ENCODE measurements at regions not wholly inside any gene's neighbourhood (a gene's known extent, or its start where the extent isn't known, plus 50 kb on each side); places are given as distances from the start of the nearest gene placed in this dataset.

- no peak for TF ChIP-seq ZNF687 (IDR thresholded peaks at IDR 0.05)
- TF ChIP-seq CBX5 (IDR thresholded peaks at IDR 0.05; ENCODE audit: low read depth) = no peak
- TF ChIP-seq ELK1 (IDR thresholded peaks at IDR 0.05; ENCODE audit: low read depth, low read length) = no peak
- no peak for TF ChIP-seq CTCF (IDR thresholded peaks at IDR 0.05 in 2 of 3, conservative IDR thresholded peaks at IDR 0.05 in 1 of 3; ENCODE audit: control insufficient read depth in 2 of 3, extremely low read depth in 1 of 3, insufficient read depth in 1 of 3, low read depth in 3 of 3, low read length in 3 of 3)
- TF ChIP-seq POLR2A (IDR thresholded peaks at IDR 0.05; ENCODE audit: low read depth, low read length) = no peak
- no peak for TF ChIP-seq REST (IDR thresholded peaks at IDR 0.05; ENCODE audit: low read depth, low read length)
- TF ChIP-seq CHD2 (IDR thresholded peaks at IDR 0.05; ENCODE audit: borderline replicate concordance, low read depth, low read length) = no peak
- no peak for TF ChIP-seq RUNX3 (IDR thresholded peaks at IDR 0.05; ENCODE audit: low read length)
- TF ChIP-seq RFX5 (IDR thresholded peaks at IDR 0.05; ENCODE audit: low read depth, low read length) = no peak
- TF ChIP-seq TAF1 (IDR thresholded peaks at IDR 0.05; ENCODE audit: borderline replicate concordance, low read depth, low read length) = no peak
- TF ChIP-seq CEBPB (IDR thresholded peaks at IDR 0.05; ENCODE audit: borderline replicate concordance in 1 of 2, low read depth in 2 of 2, low read length in 2 of 2) = no peak
- TF ChIP-seq ZBTB33 (IDR thresholded peaks at IDR 0.05) = no peak
Observed at GRCh38 chr2:121120991-121121390, 164.0 kb downstream of the TFCP2L1 start.
